ELF-1 (cell line): ENCODE measurements at regions not wholly inside any gene's neighbourhood (a gene's known extent, or its start where the extent isn't known, plus 50 kb on each side); places are given as distances from the start of the nearest gene placed in this dataset.
A peak's percentile ranks its signal among the peaks of the same experiment; 100 is the strongest.

Experiments used
- DNase-seq: peaks from one replicate; pipeline ENCODE4 v3.0.0-alpha.2; 2016; ENCODE audit warnings: low read depth, low spot score

DNA sequence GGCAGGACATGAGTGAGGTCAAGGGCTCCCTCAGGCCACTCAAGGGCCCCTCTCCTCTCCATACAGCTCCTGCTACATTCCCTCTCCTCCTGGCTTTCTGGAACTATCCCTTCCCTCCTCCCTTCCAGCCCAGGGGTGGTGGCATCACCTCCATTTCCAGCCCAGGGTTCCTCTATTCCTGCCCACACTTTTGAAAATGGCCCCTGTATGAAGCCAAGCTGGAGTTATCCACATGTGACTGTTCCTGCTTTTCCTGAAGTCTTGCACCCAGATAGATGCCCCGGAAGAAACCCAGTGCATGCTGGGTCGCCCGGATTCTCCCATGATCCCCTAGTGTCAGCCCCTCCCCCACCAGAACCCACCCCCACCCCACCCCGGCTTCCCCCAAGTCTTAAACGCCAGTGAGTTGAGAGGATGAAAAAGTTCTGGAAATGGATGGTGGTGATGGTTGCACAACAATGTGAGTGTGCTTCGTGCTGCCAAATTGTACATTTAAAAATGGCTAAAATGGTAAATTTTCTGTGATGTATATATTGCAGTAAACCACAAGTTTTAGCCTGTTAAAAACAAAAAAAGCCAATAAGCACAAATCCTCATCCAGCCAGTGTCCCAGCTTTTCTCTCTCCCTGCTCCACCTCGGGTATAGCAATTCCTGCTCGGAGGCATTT lies 136.9 kb downstream of the SCARB1 start:
- no peak for DNase-seq

DNA sequence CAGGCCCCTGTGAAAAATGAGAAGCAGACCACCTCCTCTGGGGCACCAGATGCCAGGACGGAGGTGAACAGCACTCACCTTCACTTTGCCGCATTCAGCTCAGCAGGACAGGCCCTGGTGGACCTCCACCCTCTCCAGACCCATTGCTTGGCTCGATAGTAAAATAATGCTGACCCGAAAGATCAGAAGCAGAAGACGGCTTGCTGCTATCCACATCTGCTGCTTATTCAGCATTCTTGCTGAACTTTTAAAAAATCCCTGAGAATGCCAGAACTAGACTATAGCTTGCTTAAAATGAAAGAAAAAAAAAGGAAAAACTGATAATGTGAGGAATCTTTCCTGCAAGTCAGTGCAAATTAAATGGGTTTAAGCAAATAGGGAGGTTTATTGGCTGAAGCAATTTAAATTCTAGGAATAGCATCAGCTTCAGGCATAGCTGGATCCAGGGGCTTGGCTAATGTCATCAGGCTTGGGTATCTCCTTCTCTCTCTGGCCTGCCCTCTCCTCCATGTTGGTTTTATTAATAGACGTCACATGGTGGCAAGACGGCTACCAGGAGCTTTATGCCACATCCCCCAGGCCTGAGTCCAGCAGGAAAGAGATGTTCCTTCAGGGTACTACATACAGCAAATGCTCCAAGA lies 137.9 kb downstream of the SCARB1 start:
- no peak for DNase-seq

DNA sequence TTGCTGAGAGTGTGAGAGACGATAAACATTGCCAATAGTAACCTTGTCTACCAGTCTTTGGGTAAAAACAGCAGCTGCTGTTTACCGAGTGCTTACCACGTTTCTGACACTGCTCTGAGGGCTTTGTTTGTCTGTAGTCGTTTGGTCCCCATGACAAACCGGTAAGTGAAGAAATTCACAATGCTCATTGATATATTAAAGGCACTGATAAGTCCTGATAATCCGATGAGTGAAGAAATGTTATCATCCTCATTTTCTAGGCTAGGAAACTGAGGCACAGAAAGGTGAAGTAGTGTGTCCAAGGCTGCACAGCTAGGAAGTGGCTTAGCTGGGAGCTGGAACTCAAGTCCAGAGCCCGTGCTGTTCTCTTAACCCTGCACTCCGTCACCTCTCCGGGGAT lies 138.6 kb downstream of the SCARB1 start:
- DNase-seq = no peak

DNA sequence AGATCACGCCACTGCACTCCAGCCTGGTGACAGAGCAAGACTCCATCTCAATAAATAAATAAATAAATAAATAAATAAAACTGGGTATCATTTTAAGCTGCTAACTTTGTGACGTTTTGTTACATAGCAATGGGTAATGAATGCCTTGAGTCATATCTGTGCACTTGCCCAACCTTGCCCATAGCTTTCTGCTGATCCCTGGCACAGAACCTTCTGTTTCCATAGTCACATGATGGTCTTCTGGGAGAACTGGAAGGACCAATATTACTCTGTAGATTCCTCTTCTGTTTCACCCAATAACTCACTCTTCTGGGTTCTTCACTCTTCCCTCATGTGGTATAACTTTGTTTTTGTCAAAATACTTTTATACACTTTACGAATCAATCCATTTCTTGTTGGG lies 140.8 kb downstream of the SCARB1 start:
- DNase-seq = no peak

DNA sequence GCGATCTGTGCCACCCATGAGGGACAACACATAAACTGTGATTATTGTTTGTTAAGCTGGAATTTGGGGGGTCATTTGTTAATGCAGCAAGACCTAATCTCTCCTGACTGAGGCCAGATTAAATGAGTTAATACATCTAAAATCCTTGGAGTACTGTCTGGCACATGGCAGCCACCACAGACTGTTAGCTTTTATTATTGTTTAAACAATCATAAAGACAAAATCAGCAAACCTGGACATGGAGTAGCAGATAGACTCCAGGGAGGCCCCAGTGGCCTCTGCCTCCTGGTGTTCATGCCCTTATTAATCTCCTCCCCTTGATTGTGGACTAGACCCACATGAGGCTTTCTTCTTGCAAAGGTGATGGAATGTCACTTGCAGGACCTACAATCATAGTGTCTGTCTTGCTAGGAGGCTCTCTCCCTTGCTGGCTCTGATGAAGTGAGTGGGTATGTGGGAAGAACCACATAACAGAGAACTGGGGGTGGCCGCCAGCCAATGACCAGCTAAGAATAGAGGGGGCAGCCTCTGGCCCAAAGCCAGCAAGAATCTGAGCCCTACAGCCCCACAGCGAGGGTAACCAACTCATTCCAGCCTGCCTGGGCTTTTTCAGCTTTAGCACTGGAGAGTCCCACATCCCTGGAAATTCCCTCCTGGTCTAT lies 142.0 kb downstream of the SCARB1 start:
- DNase-seq = no peak

DNA sequence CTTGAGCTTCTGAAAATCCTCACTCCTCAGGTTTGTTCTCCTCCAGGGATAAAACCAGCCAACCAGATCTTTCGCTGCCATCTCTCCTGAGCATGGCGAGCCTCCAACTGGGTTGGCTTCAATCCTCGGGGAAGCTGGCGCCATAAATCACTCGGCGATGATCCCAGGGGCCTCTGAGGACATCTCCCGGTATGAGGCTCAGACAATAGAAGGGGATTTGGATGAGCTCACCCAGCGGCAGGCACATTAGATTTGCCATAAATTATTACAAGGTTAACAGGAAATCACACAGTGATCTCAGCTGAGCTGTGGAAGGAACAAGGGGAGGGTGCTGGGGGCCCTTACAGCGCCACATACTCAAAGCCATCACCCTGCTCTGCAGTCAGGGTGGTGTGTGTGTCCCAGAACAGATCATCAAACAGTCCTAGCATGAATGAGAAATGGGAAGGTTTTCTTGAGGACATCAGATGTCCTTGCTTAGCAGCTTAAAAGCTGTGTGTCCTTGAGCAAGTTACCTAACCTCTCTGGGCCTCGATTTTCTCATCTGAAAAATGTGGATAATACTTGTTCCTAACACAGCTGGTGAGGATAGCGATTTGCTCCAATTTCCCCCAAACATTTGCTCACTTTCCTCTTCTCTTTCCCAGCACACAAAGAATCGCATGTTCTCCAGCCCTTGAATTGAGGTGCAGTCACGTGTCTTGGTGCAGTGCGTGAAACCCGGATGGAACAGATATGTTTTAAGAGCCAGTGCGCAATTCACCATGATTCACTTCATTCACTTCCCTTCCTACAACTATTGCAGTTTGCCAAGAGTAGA lies 142.8 kb downstream of the SCARB1 start:
- peak; percentile 52 for DNase-seq

DNA sequence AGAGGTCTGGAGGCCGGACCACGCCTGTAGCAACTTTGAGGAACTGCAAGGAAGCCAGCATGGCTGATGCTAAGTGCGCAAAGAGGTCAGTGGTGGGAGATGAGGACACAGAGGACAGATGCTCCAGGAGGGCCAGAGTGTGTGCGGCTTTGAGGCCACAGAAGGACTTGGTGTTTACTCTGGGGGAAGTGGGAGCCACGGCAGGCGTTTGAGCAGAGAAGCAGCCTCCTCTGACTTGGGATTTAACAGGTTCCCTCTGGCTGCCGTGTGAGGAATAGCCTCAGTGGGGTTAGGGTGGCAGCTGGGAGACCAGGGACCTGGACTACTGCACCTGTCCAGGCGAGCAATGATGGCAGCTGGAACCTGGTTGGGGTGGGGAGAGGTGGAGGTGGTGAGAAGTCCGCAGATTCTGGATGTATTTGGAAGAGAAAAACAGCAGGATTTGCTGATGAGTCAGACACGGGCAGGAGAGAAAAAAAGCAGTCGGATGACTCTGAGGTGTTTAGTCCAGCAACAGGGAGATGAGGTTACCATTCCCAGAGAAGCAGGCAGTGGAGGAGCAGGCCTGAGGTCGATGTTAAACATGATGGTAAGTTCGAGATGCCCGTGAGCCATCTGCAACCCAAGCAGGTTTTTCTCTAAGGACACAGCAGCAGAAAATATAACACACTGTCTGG lies 143.5 kb downstream of the SCARB1 start:
- DNase-seq = no peak

DNA sequence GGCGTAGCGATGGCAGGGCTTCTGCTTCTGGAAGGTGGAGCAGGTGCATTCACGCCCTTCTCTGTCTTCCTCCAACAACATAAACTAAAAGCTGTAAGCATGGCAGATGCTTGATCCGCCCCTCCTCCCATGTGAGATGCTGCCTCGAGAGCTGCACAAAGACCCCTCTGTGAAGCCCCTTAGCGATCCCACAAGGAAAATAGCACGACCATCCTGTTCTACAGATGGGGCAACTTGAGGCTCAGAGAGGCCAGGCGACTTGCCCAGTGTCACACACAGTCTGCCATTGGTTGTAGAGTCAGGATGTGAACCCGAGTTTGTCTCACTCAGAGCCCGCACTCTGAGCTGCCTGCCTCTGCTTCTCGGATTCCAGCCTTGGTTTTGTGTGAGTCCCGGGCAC lies 144.4 kb downstream of the SCARB1 start:
- no peak for DNase-seq

DNA sequence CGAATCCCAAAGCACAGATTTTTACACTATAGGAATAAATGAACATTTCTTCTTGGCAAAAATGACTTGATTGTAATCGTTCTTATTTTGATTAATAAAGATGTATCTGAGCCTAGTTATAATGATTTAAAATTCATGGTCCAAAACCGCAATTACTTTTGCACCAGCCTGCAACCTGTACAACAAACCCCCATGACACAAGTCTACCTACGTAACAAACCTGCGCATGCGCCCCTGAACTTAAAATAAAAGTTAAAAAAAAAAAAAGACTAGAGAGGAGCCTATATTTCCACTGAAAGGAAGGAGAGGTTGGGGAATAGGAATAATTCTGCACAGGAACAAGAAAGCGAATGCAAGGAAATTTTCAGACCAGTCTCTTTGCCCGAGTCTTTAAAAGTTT lies 145.2 kb downstream of the SCARB1 start:
- DNase-seq = no peak

DNA sequence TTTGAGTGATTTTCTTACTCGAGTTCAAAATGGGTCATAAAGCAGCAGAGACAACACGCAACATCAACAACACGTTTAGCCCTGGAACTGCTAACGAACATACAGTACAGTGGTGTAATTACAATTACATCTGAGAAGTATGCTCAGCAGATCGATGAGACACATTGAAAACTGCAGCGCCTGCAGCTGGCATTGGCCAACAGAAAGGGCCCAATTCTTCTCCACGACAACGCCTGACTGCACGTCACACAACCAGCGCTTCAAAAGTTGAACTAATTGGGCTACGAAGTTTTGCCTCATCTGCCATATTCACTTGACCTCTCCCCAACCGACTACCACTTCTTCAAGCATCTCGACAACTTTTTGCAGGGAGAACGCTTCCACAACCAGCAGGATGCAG lies 145.6 kb downstream of the SCARB1 start:
- DNase-seq = no peak

DNA sequence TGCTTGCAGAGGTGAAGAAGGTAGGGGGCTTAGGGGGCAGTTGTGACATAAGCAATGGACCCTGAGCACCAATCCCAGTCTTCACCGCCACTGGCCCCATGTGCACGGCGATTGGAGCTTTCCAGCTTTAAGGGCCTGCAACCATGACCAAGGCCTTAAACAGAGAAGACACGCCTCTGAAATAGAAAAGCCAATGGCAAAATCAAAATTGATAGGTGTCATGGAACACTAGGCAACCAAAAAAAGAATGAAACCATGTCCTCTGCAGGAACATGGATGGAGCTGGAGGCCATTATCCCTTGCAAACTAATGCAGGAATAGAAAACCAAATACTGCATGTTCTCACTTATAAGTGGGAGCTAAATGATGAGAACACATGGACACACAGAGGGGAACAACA lies 146.3 kb downstream of the SCARB1 start:
- no peak for DNase-seq

DNA sequence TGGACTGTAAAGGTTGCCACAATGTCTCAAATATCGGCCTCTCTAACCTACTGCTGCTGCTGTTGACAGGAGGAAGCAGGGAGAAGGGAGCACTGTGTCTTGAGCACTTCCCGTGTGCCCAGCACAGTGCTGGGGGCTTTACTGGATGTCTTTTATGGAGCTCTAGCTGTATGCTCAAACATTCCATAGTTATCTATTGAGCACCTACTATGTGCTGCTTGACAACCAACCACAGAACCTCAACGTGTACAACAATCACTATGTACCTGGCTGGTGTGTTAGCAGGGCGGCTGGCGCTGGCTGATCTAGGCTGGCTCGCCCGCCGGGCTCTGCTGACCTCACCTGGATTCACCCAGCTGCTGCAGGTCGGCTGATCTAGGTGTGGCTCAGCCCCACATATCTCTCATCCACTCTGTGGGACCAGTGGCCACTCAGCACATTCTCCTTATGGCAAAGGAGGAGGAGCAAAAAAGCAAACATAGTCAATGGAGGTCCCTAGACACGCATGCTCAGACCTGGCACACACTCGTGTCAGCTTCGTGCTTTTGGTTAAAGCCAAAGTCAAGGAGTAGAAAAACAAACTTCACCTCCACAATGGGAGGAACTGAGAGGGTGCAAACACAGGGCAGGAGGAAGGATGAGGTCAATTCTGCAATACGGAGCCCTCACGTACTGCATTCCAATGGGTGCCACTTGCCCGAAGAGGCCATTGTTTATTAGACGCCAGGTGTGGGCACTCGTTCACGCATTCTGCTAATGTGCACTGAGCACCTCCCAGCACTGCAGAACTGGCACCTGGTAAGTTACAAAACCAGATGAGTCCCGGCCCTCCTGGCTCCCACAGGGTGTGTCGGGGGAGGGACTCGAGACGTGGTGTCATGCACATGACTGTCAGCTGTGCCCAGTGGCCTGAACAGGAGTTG lies 147.2 kb downstream of the SCARB1 start:
- no peak for DNase-seq

DNA sequence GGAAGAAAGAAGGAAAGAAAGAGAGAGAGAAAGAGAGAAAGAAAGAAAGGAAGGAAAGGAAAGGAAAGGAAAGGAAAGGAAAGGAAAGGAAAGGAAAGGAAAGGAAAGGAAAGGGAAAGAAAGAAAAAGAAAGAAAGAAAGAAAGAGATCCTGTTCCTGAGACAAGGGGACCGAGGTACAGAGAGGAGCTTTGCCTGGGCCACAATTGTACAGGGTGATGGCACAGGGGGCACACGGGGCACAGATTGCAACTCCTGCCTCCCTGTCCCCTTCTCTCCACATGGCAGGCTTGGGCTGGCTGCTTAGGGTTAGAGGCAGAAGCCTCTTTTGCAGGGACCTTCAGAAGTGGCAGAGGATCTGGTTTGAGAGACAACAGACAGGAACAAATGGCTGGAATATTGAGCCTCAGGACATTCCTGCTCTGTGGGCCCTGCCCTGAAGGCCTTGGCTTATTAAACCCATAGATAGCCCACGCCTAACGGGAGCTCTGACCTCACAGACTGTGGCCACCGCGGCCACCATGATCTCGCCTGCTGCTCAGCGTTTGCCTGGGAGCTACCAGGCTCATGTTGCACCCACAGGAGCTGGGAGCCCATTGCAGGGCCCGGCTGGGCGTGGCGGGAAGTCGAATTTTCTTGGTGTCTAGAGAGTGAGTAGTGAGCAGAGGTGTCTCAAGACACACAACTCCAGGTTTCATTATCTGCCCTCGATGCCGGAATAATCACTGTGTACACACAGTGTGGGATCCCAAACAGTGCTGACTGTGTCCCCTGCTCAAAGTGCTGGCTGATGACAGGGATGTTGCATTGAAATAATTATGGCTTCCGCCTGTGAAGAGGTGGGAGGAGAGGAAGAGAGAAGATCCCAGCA lies 147.9 kb upstream of the NCOR2 start:
- DNase-seq = peak; percentile 65

DNA sequence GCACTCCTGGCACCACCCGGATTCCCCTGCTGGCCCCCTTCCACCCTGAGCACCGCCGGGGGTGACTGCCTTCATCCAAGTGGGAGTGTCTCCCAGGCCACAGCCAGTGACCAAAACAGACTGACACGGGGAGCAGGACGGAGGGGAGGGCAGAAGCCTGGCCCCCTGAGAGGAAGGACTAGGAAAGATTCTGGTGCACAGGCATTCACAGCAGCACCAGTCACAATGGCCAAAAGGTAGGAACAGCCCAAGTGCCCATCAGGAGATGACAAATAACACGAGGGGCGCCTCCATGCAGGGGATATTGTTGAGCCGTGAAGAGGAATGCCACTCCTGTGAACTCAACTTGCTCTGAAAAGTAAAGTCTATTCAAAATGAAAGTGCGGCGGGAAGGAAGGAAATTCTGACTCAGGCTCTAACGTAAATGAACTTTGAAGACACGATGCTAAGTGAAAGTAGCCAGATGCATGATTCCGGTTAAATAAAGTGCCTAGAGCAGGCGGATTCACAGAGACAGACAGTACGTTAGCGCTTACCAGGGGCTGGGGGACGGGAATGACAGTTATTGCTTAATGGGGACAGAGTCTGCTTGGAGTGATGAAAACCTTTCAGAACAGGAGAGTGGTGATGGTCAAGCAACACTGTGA lies 146.1 kb upstream of the NCOR2 start:
- DNase-seq = no peak

DNA sequence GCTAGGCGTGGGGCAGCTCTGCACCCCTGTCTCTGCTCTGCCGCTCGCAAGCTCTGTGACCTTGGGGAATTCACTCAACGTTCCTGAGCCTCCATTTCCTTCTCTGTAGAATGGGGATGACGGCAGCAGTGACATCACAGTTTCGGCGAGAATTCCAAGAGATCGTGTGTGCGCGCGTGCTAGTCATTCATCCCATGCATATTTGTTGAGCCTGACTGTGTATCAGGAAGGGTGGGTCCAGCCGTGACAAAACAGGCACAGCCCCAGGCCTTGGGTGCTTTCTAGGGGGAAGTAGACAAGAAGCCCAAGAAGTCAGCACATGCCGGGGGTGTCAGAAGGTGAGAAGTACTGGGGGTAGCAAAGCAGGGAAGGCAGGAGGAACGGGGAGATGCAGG lies 145.6 kb upstream of the NCOR2 start:
- DNase-seq = no peak

DNA sequence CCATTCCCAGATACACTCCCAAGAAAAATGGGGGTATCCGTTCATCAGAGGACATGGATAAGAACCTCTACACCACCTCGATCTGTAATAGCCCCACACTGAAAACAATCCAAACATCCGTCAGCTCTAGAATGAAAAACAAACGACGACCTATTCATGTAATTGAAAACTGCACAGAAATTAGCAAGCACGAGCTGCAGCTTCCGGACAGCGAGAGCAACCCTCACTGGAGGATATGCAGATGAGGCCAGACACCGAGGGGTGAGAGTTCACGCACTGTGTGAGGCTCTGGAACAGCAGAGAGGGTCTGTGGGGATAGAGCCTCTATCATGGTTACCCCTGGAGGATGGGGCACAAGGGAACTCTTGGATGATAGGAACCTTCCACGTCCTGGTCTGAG lies 143.9 kb upstream of the NCOR2 start:
- no peak for DNase-seq

DNA sequence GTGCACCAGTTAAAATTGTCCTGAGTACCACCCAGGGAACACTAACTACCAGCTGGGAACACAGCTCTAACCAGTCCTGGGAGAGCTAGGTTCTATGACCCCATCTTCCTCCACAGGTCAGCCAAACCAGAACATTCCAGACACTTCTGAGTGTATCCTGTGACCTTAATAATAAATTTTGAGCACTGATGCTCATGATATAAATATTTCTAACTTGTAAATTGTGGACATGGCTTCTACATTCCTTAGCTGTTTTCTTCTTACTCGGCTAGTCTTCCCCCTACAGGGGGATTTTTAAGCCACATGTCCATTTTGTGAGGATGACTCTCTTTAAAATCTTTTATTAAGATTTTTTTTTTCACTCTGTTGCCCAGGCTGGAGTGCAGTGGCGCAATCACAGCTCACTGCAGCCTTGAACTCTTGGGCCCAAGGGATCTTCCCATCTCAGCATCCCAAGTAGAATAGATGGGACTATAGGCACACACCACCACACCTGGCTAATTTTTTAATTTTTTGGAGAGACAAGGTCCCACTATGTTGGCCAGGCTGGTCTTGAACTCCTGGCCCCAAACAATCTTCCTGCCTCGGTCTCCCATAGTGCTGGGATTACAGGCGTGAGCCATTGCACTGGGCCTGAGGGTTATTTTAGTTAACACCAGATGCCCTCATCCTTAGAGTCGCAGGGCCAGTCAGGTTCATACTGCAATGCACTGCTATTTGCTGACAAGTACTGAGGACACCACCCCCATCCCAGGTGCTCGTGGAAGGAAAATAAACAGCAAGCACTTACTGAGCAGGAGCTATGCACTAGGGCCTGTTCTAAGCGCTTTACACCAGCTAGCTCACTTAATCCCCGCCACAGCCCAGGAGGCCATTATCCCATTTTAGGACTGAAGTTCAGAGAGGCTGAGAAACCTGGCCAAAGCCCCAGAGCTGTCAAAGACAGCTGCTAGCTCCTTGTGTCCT lies 142.6 kb upstream of the NCOR2 start:
- DNase-seq = peak; percentile 78

DNA sequence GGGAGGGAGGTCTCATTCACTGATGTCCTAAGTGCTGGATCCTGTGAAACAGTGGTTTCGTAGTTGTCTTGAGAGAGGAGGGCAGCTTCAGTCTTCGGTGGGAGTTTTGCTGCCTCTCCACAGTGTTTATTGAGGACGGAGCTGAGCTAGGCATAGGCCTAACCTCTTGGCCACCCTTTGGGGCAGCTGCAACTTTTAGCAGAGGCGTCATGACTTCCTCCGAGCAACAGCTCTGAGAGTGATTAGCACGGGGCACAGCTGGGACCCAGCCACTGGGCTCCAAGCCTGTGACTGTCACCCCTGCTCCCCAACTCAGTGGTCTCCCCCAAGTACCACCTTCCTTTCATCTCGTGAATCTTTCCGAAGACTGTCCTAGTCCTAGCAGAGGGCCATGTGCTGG lies 139.9 kb upstream of the NCOR2 start:
- no peak for DNase-seq
